SK-N-MC (cell line): ENCODE measurements at regions not wholly inside any gene's neighbourhood (a gene's known extent, or its start where the extent isn't known, plus 50 kb on each side); places are given as distances from the start of the nearest gene placed in this dataset.

Experiments
- EZH2 ChIP-seq: fragments of 200-600 bp; sonication (generic); IDR thresholded peaks from one replicate; pipeline ENCODE4 v1.6.1; 2017; ENCODE audit warnings: antibody characterized with exemption
- POLR2AphosphoS5 ChIP-seq: IDR thresholded peaks from 2 replicates; pipeline ENCODE4 v1.6.1; 2012; ENCODE audit warnings: mild to moderate bottlenecking, low read depth, low read length, borderline replicate concordance

- TF ChIP-seq POLR2AphosphoS5 (no peak), EZH2 (no peak)
Measured at GRCh38 chr3:162971715-162972114, 1475.1 kb downstream of the OTOL1 start.
